NCI-H187 treated with DMSO at 0.1 percent for 48 hours (cell line): ENCODE measurements at regions not wholly inside any gene's neighbourhood (a gene's known extent, or its start where the extent isn't known, plus 50 kb on each side); places are given as distances from the start of the nearest gene placed in this dataset.

Experiments
- DNase-seq: peaks from one replicate; lab custom pipeline; 2025; lab: John Stamatoyannopoulos, UW

- no peak for DNase-seq
Observed at GRCh38 chr17:65444049-65444448, 117.4 kb downstream of the AXIN2 start.

DNA sequence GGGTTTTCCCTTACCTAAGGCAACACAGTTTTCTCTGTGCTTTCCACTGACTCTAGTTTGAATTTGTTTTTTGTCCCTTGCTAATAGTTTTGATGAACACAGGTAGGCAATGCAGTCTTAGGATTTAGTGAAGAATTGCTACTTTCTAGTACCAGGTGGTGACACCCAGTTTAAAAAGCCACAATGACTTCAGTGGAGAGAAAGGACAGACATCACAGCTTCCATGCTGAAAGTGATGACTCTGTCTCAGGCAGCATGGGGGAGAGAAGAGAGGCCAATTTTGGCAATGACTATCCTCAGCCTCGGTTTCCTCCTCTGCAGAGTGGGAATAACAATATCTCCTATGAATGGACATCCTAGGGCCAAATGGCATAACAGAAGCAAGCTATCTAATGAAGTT is 118.8 kb downstream of the AXIN2 start:
- no peak for DNase-seq

DNA sequence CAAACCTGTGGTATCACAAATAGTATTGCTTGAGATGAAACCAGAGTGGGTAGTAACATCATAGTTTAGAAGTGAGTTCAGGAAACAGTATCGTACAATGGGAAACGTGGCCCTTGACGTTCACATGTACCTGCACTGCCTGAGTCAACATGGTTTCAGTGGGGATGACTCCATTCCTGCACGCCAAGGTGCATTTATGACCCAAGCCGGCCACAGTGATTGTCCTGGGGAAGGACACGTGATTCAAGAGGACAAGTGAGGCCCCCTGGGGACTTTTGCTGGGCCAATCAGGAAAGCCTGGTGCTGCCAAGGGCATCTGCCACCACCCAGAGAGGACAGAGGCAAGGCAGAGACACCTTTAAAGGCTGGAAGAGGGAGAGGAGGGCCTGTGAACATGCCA is 119.2 kb downstream of the AXIN2 start:
- DNase-seq = no peak

- DNase-seq = no peak
Observed at GRCh38 chr17:65441053-65441605, 120.3 kb downstream of the AXIN2 start.

GRCh38 chr17:65438708-65439294 is 122.6 kb downstream of the AXIN2 start:
- DNase-seq = no peak

GRCh38 chr17:65438173-65438572 is 123.3 kb downstream of the AXIN2 start:
- DNase-seq = no peak

DNA sequence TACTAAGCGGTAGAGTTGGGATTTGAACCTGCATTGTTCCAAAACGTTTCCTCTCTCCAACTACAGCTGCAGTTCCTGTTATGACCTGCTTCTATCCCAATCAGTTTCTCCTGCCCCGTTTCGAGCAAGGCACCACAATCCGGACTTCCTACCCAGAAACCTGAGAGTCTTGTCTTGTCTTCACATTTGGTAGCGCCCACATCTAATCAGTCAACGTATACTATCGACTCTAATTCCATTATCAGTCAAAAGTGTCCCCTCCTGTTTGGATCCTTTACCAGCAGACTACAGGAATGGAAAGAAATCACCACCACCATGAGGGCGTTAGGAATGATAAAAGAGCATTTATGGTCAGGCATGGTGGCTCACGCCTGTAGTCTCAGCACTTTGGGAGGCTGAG is 124.6 kb downstream of the AXIN2 start:
- no peak for DNase-seq

- no peak for DNase-seq
Observed at GRCh38 chr17:65434878-65435277, 126.6 kb downstream of the AXIN2 start.

GRCh38 chr17:65434251-65434650 is 127.2 kb downstream of the AXIN2 start:
- no peak for DNase-seq

- DNase-seq = no peak
Observed at GRCh38 chr17:65433592-65433991, 127.9 kb downstream of the AXIN2 start.

DNA sequence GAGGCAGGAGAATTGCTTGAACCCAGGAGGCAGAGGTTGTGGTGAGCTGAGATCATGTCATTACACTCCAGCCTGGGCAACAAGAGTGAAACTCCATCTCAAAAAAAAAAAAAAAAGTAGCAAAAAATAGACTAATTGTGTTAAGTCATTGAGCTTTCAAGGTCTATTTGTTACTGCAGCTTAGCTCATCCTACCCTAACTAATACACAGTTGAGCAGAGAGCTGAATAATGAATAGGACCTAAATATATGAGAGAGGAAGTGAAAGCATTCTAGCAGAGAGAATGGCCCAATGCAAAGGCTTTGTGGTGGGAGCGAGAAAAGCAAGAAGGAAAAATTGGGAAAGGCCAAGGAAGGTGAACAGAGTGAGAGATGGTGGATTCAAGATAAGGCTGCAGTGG is 128.3 kb downstream of the AXIN2 start:
- no peak for DNase-seq

DNA sequence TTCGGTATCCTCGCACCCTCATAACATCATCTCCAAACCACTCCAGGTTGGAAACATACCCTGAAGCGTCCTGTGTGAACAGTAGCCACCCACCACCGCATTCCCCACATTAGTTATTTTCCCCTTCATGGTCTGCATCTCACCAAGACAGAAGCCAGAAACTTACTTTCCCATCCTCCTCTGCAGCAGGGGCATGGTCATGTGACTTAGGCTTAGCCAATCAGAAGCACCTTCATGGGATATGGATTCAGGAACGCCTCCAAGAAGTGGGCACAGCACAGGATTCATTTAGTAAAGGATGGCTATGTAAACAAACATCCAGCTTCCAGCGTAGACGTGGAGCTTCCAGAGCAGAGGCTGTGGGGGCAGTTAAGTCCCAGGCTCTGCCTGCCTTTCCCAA is 130.3 kb downstream of the AXIN2 start:
- no peak for DNase-seq

DNA sequence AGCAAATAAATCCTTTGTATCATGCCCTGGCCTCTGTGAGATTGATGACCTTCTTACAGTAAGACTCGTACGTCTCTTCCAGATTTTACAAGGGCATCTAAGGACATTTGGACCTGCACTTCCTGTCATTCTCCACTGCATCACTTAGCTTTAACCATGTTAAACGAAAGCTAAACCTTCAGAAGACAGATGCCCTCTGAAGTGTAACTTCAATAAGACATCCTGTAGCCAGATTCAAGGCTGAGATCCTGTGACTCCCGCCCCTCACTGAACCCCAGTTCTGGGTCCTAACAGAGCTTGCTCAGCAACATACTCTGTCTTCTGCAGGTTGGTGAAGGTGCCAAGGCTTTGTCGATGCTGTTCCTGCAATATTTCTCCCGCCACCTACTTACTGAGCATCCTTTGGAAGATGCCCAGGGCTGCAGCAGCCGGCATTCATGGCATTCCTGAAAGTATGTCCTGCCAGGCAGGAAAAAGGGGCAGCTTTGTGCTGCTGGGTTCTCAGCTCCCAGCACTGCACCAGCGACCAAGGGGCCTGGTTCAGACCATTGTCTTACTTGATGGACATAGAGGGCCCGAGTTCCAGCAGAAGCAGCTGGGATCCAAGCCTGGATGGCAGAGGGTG is 131.1 kb downstream of the AXIN2 start:
- no peak for DNase-seq

DNA sequence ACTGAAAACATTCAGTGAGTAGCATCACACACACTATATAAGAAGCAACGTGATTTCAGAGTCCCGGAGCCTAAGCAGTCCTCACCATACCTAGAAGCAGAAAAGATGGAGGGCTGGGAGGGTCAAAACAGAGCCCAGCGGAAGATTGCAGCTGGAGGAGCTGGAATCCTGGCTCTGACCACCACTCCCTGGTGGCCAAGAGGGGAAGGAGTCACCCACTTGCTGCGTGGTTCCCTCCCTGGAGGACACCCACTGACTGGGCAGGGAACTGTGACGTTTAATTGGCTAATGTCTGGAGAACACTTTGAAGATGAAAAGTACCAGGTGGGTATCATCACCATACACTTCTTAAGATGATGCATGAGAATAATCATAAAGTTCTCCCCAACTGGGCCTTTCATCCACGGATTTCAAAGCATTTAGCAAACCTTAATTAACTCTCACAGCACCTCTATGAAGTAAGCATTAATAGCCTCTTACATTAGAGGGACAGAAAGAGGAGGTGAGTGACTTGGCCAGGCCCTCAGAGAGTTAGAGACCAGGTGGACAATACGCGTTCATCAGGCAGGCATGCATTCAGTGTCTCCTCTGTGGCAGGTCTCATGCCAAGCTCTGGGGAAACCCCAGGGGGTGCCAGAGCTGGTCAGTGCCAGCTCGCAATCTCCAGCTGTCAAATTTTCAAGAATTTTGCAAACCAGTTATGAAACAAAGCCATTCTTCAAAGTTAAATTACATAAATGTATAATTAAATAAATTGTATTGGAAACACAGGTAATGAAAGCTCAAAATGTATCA is 137.9 kb downstream of the AXIN2 start:
- DNase-seq = no peak

GRCh38 chr17:65418622-65419021 is 142.8 kb downstream of the AXIN2 start:
- DNase-seq = no peak

DNA sequence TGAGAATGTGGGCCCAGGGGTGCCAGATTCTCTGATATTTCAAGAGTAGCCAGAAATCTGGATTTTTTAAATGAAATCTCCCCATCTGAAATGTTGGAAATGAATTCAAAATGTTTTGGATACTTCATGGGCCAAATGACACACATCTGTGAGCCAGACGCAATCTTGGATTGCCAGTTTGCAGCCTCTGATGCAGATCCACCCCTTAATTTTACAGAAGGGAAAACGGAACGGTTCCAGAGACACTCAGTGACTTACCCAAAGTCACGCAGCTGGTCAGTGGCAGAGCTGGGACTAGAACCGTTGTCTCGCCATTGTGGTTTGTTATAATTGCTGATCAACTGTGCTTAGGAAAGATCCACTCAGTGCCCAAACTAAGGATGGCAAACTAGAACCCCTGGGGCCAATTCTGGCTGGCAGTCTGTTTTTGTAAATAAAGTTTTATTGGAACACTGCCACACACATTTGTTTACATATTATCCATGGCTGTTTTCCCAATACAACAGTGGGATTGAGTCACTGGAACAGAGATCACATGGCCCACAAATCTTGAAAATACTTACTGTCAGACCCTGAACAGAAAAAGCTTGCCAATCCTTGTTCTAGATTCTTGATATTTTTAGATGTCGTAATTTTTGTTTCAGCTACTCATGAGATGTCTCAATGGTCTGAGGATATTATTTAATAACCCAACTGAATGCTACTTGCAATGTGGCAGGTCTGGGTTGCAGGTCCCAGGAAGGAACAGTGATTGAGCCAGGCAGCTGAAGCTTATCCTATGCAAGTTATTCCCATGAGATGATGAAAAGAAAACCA is 143.8 kb downstream of the AXIN2 start:
- no peak for DNase-seq

GRCh38 chr17:65415991-65416390 is 145.5 kb downstream of the AXIN2 start:
- no peak for DNase-seq

- no peak for DNase-seq
Observed at GRCh38 chr17:65413390-65413789, 148.1 kb downstream of the AXIN2 start.

DNA sequence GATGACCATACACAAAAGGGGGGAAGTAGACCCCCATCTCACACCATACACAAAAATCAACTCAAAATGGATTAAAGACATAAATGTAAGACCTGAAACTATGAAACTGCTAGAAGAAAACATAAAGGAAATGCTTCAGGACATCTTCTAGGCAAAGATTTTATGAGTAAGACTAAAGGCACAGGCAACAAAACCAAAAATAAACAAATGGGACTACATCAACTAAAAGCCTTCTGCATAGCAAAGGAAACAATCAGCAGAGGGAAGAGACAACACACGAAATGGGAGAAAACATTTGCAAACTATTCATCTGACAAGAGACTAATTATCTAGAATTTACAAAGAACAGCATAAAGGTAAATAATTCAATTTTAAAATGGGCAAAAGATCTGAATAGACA is 152.1 kb downstream of the AXIN2 start:
- DNase-seq = no peak

DNA sequence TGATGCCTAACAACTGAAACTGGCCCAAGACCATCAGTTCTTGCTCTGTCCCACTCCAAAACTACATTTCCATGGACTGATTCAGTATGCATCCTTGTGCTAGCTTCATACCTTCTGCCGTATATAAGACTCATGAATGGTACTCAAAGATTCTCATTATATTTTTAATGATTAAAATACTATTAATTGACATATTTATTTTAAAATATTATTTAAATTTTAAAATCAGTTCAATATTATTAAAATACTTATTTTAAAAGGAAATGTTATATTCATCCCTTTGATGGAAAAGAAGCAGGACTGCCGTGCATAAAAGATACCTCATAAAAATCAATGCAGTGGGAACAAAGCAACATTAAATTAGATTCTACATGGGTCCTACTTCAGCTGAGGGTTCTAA is 153.4 kb downstream of the AXIN2 start:
- no peak for DNase-seq

GRCh38 chr17:65407017-65407416 is 154.4 kb downstream of the AXIN2 start:
- DNase-seq = no peak

DNA sequence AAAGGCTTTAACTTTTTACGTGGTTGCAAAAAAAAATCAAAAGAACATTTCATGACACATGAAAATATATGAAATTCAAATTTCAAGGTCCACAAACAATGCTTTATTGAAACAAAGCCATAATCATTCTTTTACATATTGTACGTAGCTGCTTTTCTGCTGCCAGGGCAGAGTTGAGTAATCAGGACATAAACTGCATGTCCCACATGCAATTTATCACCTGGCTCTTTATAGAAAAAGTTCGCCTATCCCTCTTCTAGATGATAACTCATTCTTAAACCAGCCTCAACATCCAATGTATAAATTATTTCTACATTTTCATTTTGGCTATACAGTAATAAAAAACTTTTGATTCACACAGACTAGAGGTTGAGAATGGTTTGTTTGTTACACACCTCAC is 154.9 kb downstream of the AXIN2 start:
- DNase-seq = no peak
